Muscle of leg (tissue), 3 donors: ENCODE measurements at regions not wholly inside any gene's neighbourhood (a gene's known extent, or its start where the extent isn't known, plus 50 kb on each side); places are given as distances from the start of the nearest gene placed in this dataset.

Source experiments
- DNase-seq: peaks from one replicate; pipeline ENCODE4 v3.0.0; 2013
- H3K27ac ChIP-seq: one replicate; pipeline ENCODE4 v1.5.1; 2013; ENCODE audit warnings: mild to moderate bottlenecking, low read length, control low read depth
- H3K27me3 ChIP-seq: one replicate; pipeline ENCODE4 v1.6.1; 2013; ENCODE audit warnings: low read length; ENCODE audit not compliant: control insufficient read depth, insufficient read depth
- H3K36me3 ChIP-seq: one replicate; pipeline ENCODE4 v1.6.1; 2013; ENCODE audit warnings: low read length; ENCODE audit not compliant: control insufficient read depth, insufficient read depth
- H3K4me1 ChIP-seq: one replicate; pipeline ENCODE4 v1.6.1; 2013; ENCODE audit warnings: low read length; ENCODE audit not compliant: control insufficient read depth, insufficient read depth
- H3K4me3 ChIP-seq: one replicate; pipeline ENCODE4 v1.5.1; 2013; ENCODE audit warnings: low read length, control low read depth
- H3K9me3 ChIP-seq: replicated peaks from 2 replicates; pipeline ENCODE4 v1.6.1; 2013; ENCODE audit warnings: low read depth, low read length; ENCODE audit not compliant: control insufficient read depth
- WGBS: methylation state at CpG from one replicate; pipeline ENCODE4 v1.1.5; 2013; ENCODE audit warnings: missing lambda C conversion rate; ENCODE audit not compliant: insufficient coverage; 5-methylcytosine and 5-hydroxymethylcytosine counted together

DNA sequence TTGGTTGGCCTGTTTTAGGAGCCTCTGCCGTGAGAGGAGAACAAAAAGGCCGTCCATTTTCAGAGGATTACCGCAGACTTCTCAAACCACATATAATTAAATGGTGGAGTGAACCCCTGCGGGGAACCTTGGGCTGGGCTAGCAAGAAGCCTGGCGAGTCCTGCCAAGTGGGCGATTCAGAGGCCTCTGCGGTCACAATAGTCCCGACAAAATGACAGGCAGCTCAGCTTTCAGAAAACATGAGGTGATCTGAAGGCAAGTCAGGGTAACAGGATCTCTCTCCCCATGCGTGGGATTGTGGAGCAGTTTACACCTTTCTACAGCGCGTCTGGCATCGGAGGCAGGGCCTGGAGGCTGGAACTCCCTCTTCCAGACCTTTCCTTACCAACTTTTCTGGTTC, 134.8 kb downstream of the ASB7 start:
- no peaks in the 10 kb centered on the region for H3K36me3 ChIP-seq
- H3K27me3 ChIP-seq: no peaks in the 10 kb centered on the region
- no peak overlapping the region for H3K27ac ChIP-seq
- peaks cover 16% of the 10 kb centered on the region for H3K4me1 ChIP-seq
- no peaks in the 10 kb centered on the region for H3K9me3 ChIP-seq
- WGBS: 80% methylated on average over 6 of the region's 12 CpGs
- no peak for DNase-seq
- no peak overlapping the region for H3K4me3 ChIP-seq

DNA sequence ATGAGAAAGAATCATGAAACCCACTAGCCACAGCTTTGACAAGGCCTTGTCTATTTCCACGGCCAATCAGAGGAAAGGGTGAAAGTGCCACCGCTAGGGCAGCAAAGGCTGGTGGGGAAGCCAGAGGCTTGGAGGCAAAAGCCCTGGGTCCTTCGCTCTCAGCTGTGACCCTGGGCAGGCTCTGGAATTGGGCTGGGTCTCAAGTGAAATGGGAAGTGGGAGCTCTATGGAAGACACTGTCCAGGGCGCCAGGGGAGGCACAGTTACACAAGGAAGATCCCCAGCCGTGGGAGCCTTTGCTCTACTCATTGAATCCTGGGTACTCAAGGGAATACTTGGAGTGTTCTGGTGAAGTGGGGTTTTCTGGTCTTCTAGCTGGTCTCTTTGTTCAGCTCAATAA, 136.2 kb downstream of the ASB7 start:
- DNase-seq: no peak
- no peaks in the 10 kb centered on the region for H3K27me3 ChIP-seq
- H3K27ac ChIP-seq: no peak overlapping the region
- H3K4me3 ChIP-seq: no peak overlapping the region
- WGBS: 86% methylated on average over 4 of the region's 5 CpGs
- H3K9me3 ChIP-seq: no peaks in the 10 kb centered on the region
- H3K36me3 ChIP-seq: no peaks in the 10 kb centered on the region
- H3K4me1 ChIP-seq: peaks cover 9% of the 10 kb centered on the region

DNA sequence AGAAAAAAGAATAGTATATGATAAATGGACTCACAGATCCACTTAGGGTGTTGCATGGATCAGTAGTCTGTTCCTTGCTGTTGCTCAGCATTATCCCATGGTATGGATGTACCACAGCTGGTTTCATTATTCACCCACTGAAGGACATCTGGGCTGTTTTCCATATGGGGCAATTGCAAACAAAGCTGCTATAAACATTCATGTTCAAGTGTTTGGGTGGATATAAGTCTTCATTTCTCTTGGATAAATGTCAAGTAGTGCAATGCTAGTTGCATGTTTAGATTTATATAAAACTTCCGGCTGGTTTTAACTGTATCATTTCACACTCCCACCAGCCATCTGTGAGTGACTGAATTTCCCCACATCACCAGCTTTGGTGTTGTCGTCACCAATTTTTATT, 137.7 kb downstream of the ASB7 start:
- no peak overlapping the region for H3K27ac ChIP-seq
- H3K4me1 ChIP-seq: peaks cover under 1% of the 10 kb centered on the region
- no CpG with 5 or more reads among the region's 2 CpGs for WGBS
- no peak for DNase-seq
- H3K9me3 ChIP-seq: no peaks in the 10 kb centered on the region
- H3K27me3 ChIP-seq: no peaks in the 10 kb centered on the region
- no peak overlapping the region for H3K4me3 ChIP-seq
- no peaks in the 10 kb centered on the region for H3K36me3 ChIP-seq

DNA sequence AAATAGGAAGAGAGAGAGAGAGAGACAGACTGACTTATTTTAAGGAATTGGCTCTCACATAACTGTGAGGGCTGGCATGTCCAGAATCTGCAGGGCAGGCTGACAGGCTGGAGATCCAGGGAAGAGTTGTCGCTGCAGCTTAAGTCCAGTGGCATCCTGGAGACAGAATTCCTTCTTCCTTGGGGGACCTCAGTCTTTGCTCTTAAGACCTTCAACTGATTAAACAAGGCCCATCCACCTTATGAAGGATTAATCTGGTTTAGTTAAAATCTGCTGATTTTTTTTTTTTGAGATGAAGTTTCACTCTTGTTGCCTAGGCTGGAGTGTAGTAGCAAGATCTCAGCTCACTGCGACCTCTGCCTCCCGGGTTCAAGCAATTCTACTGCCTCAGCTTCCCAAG, 128.0 kb upstream of the ALDH1A3 start:
- Histone ChIP-seq H3K4me3 (no peak overlapping the region), H3K9me3 (peaks cover 5% of the 10 kb centered on the region), H3K27ac (no peak overlapping the region), H3K27me3 (no peaks in the 10 kb centered on the region), H3K36me3 (no peaks in the 10 kb centered on the region), H3K4me1 (no peaks in the 10 kb centered on the region)
- DNase-seq: no peak
- 100% methylated on average over 2 of the region's 3 CpGs for WGBS

DNA sequence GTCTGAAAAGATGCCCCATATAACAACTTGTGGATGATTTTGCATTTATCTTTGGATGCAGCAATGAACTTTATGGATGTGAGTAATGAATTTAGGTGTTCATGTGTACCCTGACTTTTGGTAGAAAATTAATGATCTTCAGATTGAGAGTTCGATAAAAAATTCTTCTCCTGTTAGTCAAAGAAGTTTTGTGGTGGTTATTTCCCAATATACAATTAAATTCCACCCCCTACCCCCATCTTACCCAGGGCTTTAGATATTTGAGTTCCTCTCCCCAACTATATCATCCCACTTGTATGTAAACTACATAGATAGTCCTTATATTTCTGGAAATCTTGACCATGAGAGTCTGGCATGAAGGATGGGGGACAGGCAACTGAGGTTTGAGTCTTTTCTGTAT, 126.1 kb upstream of the ALDH1A3 start:
- WGBS: no CpG with 5 or more reads among the region's 1 CpG
- peaks cover 2% of the 10 kb centered on the region for H3K9me3 ChIP-seq
- H3K27me3 ChIP-seq: no peaks in the 10 kb centered on the region
- H3K4me3 ChIP-seq: no peak overlapping the region
- DNase-seq: no peak
- peaks cover 3% of the 10 kb centered on the region for H3K4me1 ChIP-seq
- no peak overlapping the region for H3K27ac ChIP-seq
- no peaks in the 10 kb centered on the region for H3K36me3 ChIP-seq

GRCh38 chr15:100757661-100758060, 122.0 kb upstream of the ALDH1A3 start:
- no CpG with 5 or more reads among the region's 1 CpG for WGBS
- Histone ChIP-seq H3K9me3 (no peaks in the 10 kb centered on the region), H3K27me3 (no peaks in the 10 kb centered on the region), H3K4me1 (peaks cover 15% of the 10 kb centered on the region), H3K27ac (peak overlapping the region; percentile 82), H3K36me3 (no peaks in the 10 kb centered on the region), H3K4me3 (no peak overlapping the region)
- DNase-seq: peak; percentile 94

GRCh38 chr15:100758555-100758954, 121.1 kb upstream of the ALDH1A3 start:
- H3K27ac ChIP-seq: peak overlapping the region; percentile 82
- peaks cover 23% of the 10 kb centered on the region for H3K4me1 ChIP-seq
- H3K4me3 ChIP-seq: no peak overlapping the region
- no peaks in the 10 kb centered on the region for H3K9me3 ChIP-seq
- peak; percentile 15 for DNase-seq
- WGBS: no CpG with 5 or more reads among the region's 6 CpGs
- H3K27me3 ChIP-seq: no peaks in the 10 kb centered on the region
- H3K36me3 ChIP-seq: no peaks in the 10 kb centered on the region

DNA sequence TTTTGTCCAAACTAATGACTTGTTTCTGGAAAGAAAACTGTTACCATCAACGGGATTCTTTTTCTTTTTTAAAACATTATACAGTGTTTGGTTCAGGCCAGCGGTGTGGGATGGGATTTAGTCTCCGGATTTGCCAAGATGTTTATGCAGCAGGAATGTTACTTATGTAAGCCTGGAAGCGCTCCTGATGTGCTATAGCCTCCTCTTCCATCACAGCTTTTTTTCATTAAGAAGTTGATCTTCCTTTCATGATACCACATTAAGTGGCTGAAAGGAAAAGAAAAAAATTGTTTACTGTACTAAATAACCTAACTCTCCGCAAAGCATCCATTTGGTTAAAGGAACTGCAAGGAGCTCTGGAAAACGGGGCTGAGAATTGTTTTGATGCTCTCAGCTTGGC, 120.5 kb upstream of the ALDH1A3 start:
- Histone ChIP-seq H3K9me3 (no peaks in the 10 kb centered on the region), H3K27ac (peak overlapping the region; percentile 88), H3K4me1 (peaks cover 28% of the 10 kb centered on the region), H3K27me3 (no peaks in the 10 kb centered on the region), H3K4me3 (no peak overlapping the region), H3K36me3 (no peaks in the 10 kb centered on the region)
- no CpG with 5 or more reads among the region's 6 CpGs for WGBS
- peak; percentile 98 for DNase-seq

GRCh38 chr15:100759698-100760356, 119.8 kb upstream of the ALDH1A3 start:
- H3K9me3 ChIP-seq: no peaks in the 10 kb centered on the region
- 47% methylated on average over 10 of the region's 12 CpGs for WGBS
- H3K27me3 ChIP-seq: no peaks in the 10 kb centered on the region
- no peaks in the 10 kb centered on the region for H3K36me3 ChIP-seq
- H3K4me1 ChIP-seq: peaks cover 35% of the 10 kb centered on the region
- peak overlapping the region; percentile 88 for H3K27ac ChIP-seq
- H3K4me3 ChIP-seq: no peak overlapping the region
- DNase-seq: peak; percentile 84

DNA sequence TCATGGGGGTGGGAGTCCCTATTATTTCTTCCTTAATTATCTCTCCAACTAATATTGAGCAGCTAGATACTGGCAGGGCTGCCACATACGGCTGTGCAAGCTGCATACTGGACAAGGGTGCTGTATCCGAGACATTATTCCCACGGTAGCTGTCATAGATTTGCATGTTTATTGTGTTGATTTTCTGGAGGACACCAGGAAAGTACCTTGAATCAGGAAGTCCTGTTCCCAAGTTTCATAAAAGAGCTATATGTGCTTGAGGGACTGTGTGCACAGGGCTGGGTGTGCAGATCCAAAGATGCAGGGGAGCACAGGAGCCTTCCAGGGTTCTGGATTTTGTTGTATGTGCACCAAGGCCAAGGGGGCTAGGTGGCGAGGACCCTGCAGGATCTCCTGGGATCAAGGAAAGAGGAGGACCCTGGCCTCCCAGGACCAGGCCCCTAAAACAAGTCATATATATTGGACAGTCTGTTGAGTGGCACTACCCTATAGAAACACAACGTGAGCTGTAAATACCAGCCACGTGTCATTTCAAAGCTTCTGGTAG, 119.2 kb upstream of the ALDH1A3 start:
- H3K4me1 ChIP-seq: peaks cover 41% of the 10 kb centered on the region
- DNase-seq: no peak
- WGBS: 80% methylated on average over 3 of the region's 6 CpGs
- H3K36me3 ChIP-seq: no peaks in the 10 kb centered on the region
- H3K27ac ChIP-seq: peak overlapping the region; percentile 88
- H3K9me3 ChIP-seq: no peaks in the 10 kb centered on the region
- no peaks in the 10 kb centered on the region for H3K27me3 ChIP-seq
- H3K4me3 ChIP-seq: no peak overlapping the region
